ENCODE measurements at regions not wholly inside any gene's neighbourhood (a gene's known extent, or its start where the extent isn't known, plus 50 kb on each side); places are given as distances from the start of the nearest gene placed in this dataset.

- TF ChIP-seq CTCF (IDR thresholded peaks at IDR 0.05; ENCODE audit: borderline replicate concordance, extremely low read depth, low read length, poor library complexity, severe bottlenecking) (no peak), EZH2 (IDR thresholded peaks at IDR 0.05; ENCODE audit: borderline replicate concordance, low read depth, low read length, severe bottlenecking) (no peak)
Observed at GRCh38 chr11:103633068-103633788, 403.2 kb upstream of the DDI1 start.

Measured in DND-41 (cell line).